ENCODE measurements at regions not wholly inside any gene's neighbourhood (a gene's known extent, or its start where the extent isn't known, plus 50 kb on each side); places are given as distances from the start of the nearest gene placed in this dataset.

- peak in 2 of 4 donors; percentile 16 to 45 for ATAC-seq
- H3K27ac ChIP-seq: peak overlapping the region in 1 of 12 donors; percentile 22
- WGBS, 4 donors: 45 to 66% (median 58%) methylated on average over 5 of the region's 5 CpGs
Measured at GRCh38 chr10:51020200-51020599, 54.1 kb upstream of the PRKG1 start.

GRCh38 chr10:51022933-51023585 lies 51.2 kb upstream of the PRKG1 start:
- ATAC-seq: no peak
- intact Hi-C loops (cut with DNase I): no loop called here
- no peak overlapping the region for H3K4me3 ChIP-seq
- no peaks in the 10 kb centered on the region for H3K36me3 ChIP-seq
- no peak for DNase-seq
- WGBS, 4 donors: 80 to 86% (median 83%) methylated on average over 5 of the region's 5 CpGs
- TF ChIP-seq CTCF (IDR thresholded peaks at IDR 0.05) (no peak), POLR2A (IDR thresholded peaks at IDR 0.05) (no peak)
- peaks cover 0 to 47% (median 4%) of the 10 kb centered on the region in 12 donors for H3K4me1 ChIP-seq
- no peaks in the 10 kb centered on the region for H3K27me3 ChIP-seq
- H3K27ac ChIP-seq: peak overlapping the region in 5 of 12 donors; percentile 1 to 55 (median 44)
- no peaks in the 10 kb centered on the region for H3K9me3 ChIP-seq

More at GRCh38 chr10:51020200-51020599, 54.1 kb upstream of the PRKG1 start:
- Histone ChIP-seq H3K36me3 (no peaks in the 10 kb centered on the region), H3K27me3 (no peaks in the 10 kb centered on the region), H3K4me3 (no peak overlapping the region), H3K9me3 (no peaks in the 10 kb centered on the region), H3K4me1 (peaks cover 0 to 49% (median 4%) of the 10 kb centered on the region in 12 donors)
- peak in 1 of 5 donors; percentile 23 for DNase-seq
- no peak for TF ChIP-seq CTCF (IDR thresholded peaks at IDR 0.05)
- TF ChIP-seq POLR2A (IDR thresholded peaks at IDR 0.05): no peak
- intact Hi-C loops (cut with DNase I): no loop called here

GRCh38 chr10:51023636-51024035 lies 50.7 kb upstream of the PRKG1 start:
- intact Hi-C loops (cut with DNase I): no loop called here
- DNase-seq: no peak
- TF ChIP-seq CTCF (IDR thresholded peaks at IDR 0.05) (no peak), POLR2A (IDR thresholded peaks at IDR 0.05) (no peak)
- no peaks in the 10 kb centered on the region for H3K27me3 ChIP-seq
- H3K4me3 ChIP-seq: no peak overlapping the region
- ATAC-seq: peak in 1 of 4 donors; percentile 5
- H3K4me1 ChIP-seq: peaks cover 0 to 53% (median 4%) of the 10 kb centered on the region in 12 donors
- H3K27ac ChIP-seq: peak overlapping the region in 4 of 12 donors; percentile 1 to 47 (median 11)
- H3K36me3 ChIP-seq: no peaks in the 10 kb centered on the region
- H3K9me3 ChIP-seq: no peaks in the 10 kb centered on the region
